ENCODE measurements at regions not wholly inside any gene's neighbourhood (a gene's known extent, or its start where the extent isn't known, plus 50 kb on each side); places are given as distances from the start of the nearest gene placed in this dataset.

- TF ChIP-seq CTCF (conservative IDR thresholded peaks at IDR 0.05; ENCODE audit: low read depth, low read length) (no peak), POLR2A (IDR thresholded peaks at IDR 0.05; ENCODE audit: low read depth, low read length) (no peak), RAD21 (IDR thresholded peaks at IDR 0.05; ENCODE audit: low read length) (no peak)
Observed at GRCh38 chr4:79747252-79747651, 325.8 kb downstream of the ANTXR2 start.

Measured in IMR-90 (cell line).